ENCODE measurements at regions not wholly inside any gene's neighbourhood (a gene's known extent, or its start where the extent isn't known, plus 50 kb on each side); places are given as distances from the start of the nearest gene placed in this dataset.
"Not testable (repeated sequence)": the region's sequence is repeated elsewhere in the genome, so short reads cannot be mapped to it uniquely, and the experiment has no call there.

DNA sequence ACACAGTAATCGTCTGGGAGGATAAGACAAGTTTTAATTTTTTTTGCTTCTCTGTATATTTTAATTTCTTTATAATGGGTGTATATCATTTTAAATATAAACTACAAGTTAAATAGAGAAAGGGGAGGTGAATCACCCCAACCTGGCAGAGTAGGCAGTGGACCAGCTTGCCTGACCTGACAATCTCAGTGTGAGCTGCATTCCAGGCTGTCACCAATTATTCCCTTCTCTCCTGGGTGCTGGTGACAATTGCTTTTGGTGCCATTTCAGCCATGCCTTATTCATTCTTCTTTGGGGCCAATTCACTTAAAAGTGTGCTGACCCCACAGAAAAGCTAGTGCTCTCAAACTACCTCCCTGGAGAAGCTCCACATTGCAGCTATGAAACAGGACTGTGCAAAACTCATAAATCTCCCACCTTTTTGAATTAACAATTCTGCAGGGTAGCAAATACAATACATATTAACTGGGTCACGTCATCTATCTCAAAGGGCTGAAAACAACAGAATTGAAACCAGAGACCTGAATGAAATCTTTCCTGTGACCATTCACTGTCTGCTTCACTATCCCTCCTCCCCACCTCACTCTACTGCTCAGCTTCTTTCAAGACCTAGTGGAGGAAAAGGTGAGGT is 359.0 kb downstream of the HS3ST1 start:
- H3K4me3 ChIP-seq (ENCODE audit: low read depth, low read length), result no peak overlapping the region
- no peak for TF ChIP-seq CTCF (IDR thresholded peaks at IDR 0.05; ENCODE audit: insufficient read depth, low read depth, low read length, missing control alignments)
- no peak for DNase-seq (ENCODE audit: low read depth)

DNA sequence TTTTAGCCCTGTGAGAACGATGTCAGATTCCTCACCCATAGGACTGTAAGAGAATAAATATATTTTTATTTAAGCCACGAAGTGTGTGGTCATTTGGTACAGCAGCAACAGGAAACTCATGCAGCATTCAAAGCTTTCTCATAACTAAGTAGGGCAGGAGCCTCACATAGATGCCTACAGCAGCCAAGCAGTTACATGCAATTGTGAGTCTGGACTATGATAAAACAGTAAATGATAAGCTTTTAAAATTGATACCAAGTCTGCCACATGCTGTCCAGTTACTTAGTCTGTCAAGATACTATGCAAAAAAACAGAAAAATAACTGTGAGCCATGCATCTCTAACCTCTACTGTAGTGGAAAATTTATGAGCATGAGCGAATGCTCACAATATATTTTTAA is 359.6 kb downstream of the HS3ST1 start:
- TF ChIP-seq CTCF (IDR thresholded peaks at IDR 0.05; ENCODE audit: insufficient read depth, low read depth, low read length, missing control alignments), result no peak
- no peak for DNase-seq (ENCODE audit: low read depth)
- no peak overlapping the region for H3K4me3 ChIP-seq (ENCODE audit: low read depth, low read length)

DNA sequence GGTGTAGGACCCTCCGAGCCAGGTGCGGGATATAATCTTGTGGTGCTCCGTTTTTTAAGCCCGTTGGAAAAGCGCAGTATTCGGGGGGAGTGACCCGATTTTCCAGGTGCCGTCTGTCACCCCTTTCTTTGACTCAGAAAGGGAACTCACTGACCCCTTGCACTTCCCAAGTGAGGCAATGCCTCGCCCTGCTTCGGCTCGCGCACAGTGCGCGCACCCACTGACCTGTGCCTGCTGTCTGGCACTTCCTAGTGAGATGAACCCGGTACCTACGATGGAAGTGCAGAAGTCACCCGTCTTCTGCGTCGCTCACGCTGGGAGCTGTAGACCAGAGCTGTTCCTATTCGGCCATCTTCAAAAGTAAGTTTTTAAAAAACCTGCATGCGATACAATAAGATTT is 362.1 kb downstream of the HS3ST1 start:
- not testable (repeated sequence) for H3K4me3 ChIP-seq (ENCODE audit: low read depth, low read length); DNase-seq (ENCODE audit: low read depth)

DNA sequence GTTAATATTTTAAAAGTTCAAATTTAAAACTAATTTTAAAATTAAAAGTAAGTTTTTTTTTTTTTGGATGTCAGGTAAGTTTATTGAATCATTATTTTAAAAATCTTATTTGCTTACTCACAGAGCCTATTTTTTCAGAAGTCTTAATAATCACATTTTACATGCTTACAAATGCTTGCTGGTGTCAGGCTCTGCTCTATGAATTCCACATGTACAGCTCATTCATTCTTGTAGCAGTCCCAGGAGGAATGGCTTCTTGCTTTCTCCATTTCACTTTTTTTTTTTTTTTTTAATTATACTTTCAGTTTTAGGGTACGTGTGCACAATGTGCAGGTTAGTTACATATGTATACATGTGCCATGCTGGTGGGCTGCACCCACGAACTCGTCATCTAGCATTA is 368.1 kb downstream of the HS3ST1 start:
- H3K4me3 ChIP-seq (ENCODE audit: low read depth, low read length); DNase-seq (ENCODE audit: low read depth): not testable (repeated sequence)

- DNase-seq (ENCODE audit: low read depth); H3K4me3 ChIP-seq (ENCODE audit: low read depth, low read length): not testable (repeated sequence)
Measured at GRCh38 chr4:11054937-11055336, 370.4 kb upstream of the CLNK start.

- no peak for DNase-seq (ENCODE audit: low read depth)
- no peak overlapping the region for H3K4me3 ChIP-seq (ENCODE audit: low read depth, low read length)
- TF ChIP-seq CTCF (IDR thresholded peaks at IDR 0.05; ENCODE audit: insufficient read depth, low read depth, low read length, missing control alignments), result no peak
Measured at GRCh38 chr4:11053601-11054220, 369.1 kb upstream of the CLNK start.

GRCh38 chr4:11051181-11051580 is 366.6 kb upstream of the CLNK start:
- no peak for TF ChIP-seq CTCF (IDR thresholded peaks at IDR 0.05; ENCODE audit: insufficient read depth, low read depth, low read length, missing control alignments)
- DNase-seq (ENCODE audit: low read depth), result no peak
- no peak overlapping the region for H3K4me3 ChIP-seq (ENCODE audit: low read depth, low read length)

- no peak for TF ChIP-seq CTCF (IDR thresholded peaks at IDR 0.05; ENCODE audit: insufficient read depth, low read depth, low read length, missing control alignments)
- DNase-seq (ENCODE audit: low read depth), result no peak
- H3K4me3 ChIP-seq (ENCODE audit: low read depth, low read length), result no peak overlapping the region
Measured at GRCh38 chr4:11050766-11051165, 366.2 kb upstream of the CLNK start.

Measured in GM12865 (cell line).